22Rv1 (cell line): ENCODE measurements at regions not wholly inside any gene's neighbourhood (a gene's known extent, or its start where the extent isn't known, plus 50 kb on each side); places are given as distances from the start of the nearest gene placed in this dataset.

ENCODE experiments used
- CTCF ChIP-seq: fragments of 450-650 bp; IDR thresholded peaks from 2 replicates; pipeline ENCODE4 v1.5.1; 2017; ENCODE audit warnings: mild to moderate bottlenecking
- ZFX ChIP-seq: fragments of 450-650 bp; IDR thresholded peaks from 2 replicates; pipeline ENCODE4 v1.6.1; 2017; ENCODE audit warnings: antibody characterized with exemption, borderline replicate concordance

GRCh38 chr2:36170805-36171204 lies 184.8 kb upstream of the CRIM1 start:
- no peak for TF ChIP-seq CTCF
- TF ChIP-seq ZFX = no peak
